ENCODE measurements at regions not wholly inside any gene's neighbourhood (a gene's known extent, or its start where the extent isn't known, plus 50 kb on each side); places are given as distances from the start of the nearest gene placed in this dataset.
"Not testable (repeated sequence)": the region's sequence is repeated elsewhere in the genome, so short reads cannot be mapped to it uniquely, and the experiment has no call there.

DNA sequence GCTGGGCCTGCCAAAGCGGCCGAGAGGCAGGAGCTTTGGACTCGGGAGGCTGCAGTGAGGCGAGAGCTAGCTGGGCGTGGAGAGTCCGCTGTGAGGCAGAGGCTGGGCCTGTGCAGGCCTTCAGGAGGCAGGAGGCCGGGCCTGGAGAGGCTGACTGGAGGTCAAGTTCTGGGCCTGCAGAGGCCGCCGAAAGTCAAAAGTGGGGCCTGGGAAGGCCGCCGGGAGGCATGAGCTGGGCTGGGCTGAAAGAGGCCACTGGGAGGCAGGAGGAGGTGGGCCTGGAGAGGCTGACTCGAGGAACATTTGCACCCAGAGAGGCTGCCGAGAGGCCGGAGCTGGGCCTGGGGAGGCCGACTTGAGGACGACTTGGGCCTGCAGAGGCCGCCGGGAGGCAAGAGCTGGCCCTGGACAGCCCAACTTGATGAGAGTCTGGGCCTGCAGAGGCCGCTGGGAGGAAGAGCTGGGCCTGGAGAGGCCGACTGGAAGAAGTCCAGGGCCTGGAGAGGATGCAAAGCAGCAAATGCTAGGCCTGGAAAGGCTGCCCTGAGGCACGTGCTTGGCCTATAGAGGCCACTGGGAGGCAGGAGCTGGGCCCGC is 72.7 kb upstream of the COBL start:
- in situ Hi-C loops (cut with MboI; ENCODE audit: low pct_unique_long_range_greater_than_20kb, low sequenced_read_pairs, unreplicated experiment); DNase-seq (ENCODE audit: low spot score): not testable (repeated sequence)

DNA sequence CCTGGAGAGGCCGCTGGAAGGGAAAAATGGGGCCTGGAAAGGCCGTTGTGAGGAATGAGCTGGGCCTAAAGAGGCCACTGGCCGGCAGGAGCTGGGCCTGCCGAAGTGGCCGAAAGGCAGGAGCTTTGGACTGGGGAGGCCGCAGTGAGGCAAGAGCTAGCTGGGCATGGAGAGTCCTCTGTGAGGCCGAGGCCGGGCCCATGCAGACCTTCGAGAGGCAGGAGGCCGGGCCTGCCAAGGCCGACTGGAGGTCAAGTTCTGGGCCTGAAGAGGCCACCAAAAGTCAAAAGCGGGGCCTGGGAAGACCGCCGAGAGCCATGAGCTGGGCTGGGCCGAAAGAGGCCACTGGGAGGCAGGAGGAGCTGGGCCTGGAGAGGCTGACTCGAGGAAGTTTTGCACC is 71.6 kb upstream of the COBL start:
- DNase-seq (ENCODE audit: low spot score); in situ Hi-C loops (cut with MboI; ENCODE audit: low pct_unique_long_range_greater_than_20kb, low sequenced_read_pairs, unreplicated experiment): not testable (repeated sequence)

DNA sequence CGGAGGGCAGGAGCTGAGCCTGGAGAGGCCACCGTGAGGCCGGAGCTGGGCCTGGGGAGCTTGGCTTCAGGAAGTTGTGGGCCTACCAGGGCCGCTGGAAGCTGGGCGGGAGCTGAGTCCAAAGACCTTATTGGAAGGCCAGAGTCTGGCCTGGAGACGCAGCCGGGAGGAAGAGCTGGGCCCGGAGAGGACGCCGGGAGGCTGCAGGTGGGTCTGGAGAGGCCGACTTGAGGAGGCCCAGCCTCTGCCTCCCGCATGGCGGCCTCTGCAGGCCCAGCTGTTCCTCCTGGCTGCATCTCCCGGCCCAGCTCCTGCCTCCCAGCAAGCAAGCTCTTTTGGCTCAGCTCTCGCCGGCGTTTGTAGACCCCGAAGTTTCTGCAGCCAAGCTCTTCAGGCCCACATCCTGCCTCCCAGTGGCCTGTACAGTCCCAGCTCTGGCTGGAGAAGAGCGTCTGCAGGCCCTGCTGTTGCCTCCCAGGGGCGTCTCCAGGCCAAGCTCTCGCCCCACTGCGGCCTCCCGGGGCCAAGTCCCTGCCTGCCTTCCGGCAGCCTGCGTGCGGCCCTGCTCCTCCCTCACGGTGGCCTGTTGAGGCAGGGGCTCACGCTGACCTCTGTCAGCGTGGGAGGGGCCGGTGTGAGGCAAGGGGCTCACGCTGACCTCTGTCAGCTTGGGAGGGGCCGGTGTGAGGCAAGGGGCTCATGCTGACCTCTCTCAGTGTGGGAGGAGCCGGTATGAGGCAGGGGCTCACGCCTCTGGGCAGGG is 70.4 kb upstream of the COBL start:
- DNase-seq (ENCODE audit: low spot score); in situ Hi-C loops (cut with MboI; ENCODE audit: low pct_unique_long_range_greater_than_20kb, low sequenced_read_pairs, unreplicated experiment): not testable (repeated sequence)

GRCh38 chr7:51386184-51386583 is 69.6 kb upstream of the COBL start:
- in situ Hi-C loops (cut with MboI; ENCODE audit: low pct_unique_long_range_greater_than_20kb, low sequenced_read_pairs, unreplicated experiment); DNase-seq (ENCODE audit: low spot score): not testable (repeated sequence)

GRCh38 chr7:51382243-51382642 is 65.6 kb upstream of the COBL start:
- in situ Hi-C loops (cut with MboI; ENCODE audit: low pct_unique_long_range_greater_than_20kb, low sequenced_read_pairs, unreplicated experiment); DNase-seq (ENCODE audit: low spot score): not testable (repeated sequence)

- in situ Hi-C loops (cut with MboI; ENCODE audit: low pct_unique_long_range_greater_than_20kb, low sequenced_read_pairs, unreplicated experiment), result no loop called here
- DNase-seq (ENCODE audit: low spot score), result no peak
- no peak for TF ChIP-seq CTCF (IDR thresholded peaks at IDR 0.05; ENCODE audit: extremely low read depth, insufficient read depth, missing control alignments)
Measured at GRCh38 chr7:51376420-51377092, 59.9 kb upstream of the COBL start.

- in situ Hi-C loops (cut with MboI; ENCODE audit: low pct_unique_long_range_greater_than_20kb, low sequenced_read_pairs, unreplicated experiment), result no loop called here
- no peak for TF ChIP-seq CTCF (IDR thresholded peaks at IDR 0.05; ENCODE audit: extremely low read depth, insufficient read depth, missing control alignments)
- DNase-seq (ENCODE audit: low spot score), result no peak
Measured at GRCh38 chr7:51374936-51375335, 58.3 kb upstream of the COBL start.

DNA sequence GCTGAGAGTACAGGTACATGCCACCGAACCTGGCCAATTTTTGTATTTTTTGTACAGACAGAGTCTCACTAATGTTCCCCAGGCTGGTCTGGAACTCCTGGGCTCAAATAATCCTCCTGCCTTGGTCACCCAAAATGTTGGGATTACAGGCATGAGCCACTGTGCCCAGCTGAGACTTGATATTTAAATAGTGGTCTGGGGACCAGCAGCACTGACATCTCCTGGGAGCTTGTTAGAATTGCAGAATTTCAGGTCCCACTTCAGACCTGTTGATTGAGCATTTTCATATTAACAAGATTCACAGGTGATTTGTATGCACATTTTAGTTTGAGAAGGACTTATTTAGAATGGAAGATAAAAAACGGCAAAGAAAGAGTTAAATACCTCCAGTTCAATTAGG is 57.0 kb upstream of the COBL start:
- in situ Hi-C loops (cut with MboI; ENCODE audit: low pct_unique_long_range_greater_than_20kb, low sequenced_read_pairs, unreplicated experiment); DNase-seq (ENCODE audit: low spot score): not testable (repeated sequence)

DNA sequence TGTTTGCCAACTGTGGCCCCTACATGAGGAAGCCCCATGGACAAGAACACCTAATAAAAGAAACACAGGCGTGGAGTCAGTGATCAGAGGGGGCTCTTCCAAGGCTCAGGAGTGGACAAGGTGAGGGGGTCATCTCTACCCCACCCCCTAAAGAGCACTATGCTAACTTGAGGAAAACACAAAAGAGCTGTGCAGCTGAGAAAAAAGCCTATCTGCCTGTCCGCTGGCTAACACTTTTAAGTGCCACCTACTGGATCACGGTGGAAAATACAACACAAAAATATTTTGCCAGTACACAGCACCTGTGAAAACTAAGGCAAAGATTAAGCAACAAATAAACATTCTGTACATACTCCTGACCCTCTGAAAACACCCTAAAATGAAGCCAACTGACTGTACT is 53.1 kb upstream of the COBL start:
- no peak for DNase-seq (ENCODE audit: low spot score)
- in situ Hi-C loops (cut with MboI; ENCODE audit: low pct_unique_long_range_greater_than_20kb, low sequenced_read_pairs, unreplicated experiment), result loop anchor here (10.0 kb wide), 1 partner anchor 205 kb away; no protein-coding TSS in a partner anchor
- TF ChIP-seq CTCF (IDR thresholded peaks at IDR 0.05; ENCODE audit: extremely low read depth, insufficient read depth, missing control alignments), result peak; percentile 57

GRCh38 chr7:51369228-51369627 is 52.6 kb upstream of the COBL start:
- not testable (repeated sequence) for DNase-seq (ENCODE audit: low spot score)

More at GRCh38 chr7:51369228-51369627, 52.6 kb upstream of the COBL start:
- in situ Hi-C loops (cut with MboI; ENCODE audit: low pct_unique_long_range_greater_than_20kb, low sequenced_read_pairs, unreplicated experiment), result loop anchor here (10.0 kb wide), 1 partner anchor 204 kb away; no protein-coding TSS in a partner anchor
